ENCODE measurements at regions not wholly inside any gene's neighbourhood (a gene's known extent, or its start where the extent isn't known, plus 50 kb on each side); places are given as distances from the start of the nearest gene placed in this dataset.

GRCh38 chr11:103690356-103690755, 346.1 kb upstream of the DDI1 start:
- TF ChIP-seq EZH2 (IDR thresholded peaks at IDR 0.05; ENCODE audit: insufficient read depth, low read length) (no peak), CTCF (IDR thresholded peaks at IDR 0.05; ENCODE audit: insufficient read depth, low read depth, low read length) (no peak)
- no peak overlapping the region for H3K4me3 ChIP-seq (ENCODE audit: insufficient read depth, low read depth, low read length)
- H3K9ac ChIP-seq (ENCODE audit: low read length) = no peak overlapping the region
- H3K9me3 ChIP-seq (ENCODE audit: insufficient read depth, low read depth, low read length) = no peaks in the 10 kb centered on the region
- FAIRE-seq = no peak
- H3K27me3 ChIP-seq (ENCODE audit: insufficient read depth, low read length) = no peaks in the 10 kb centered on the region
- H3K4me3 Mint-ChIP-seq (ENCODE audit: unreplicated experiment) = no peak overlapping the region
- H3K36me3 Mint-ChIP-seq (ENCODE audit: low read depth, unreplicated experiment) = no peaks in the 10 kb centered on the region
- H3K4me1 ChIP-seq (ENCODE audit: insufficient read depth, low read length) = no peaks in the 10 kb centered on the region
- H3K79me2 ChIP-seq (ENCODE audit: insufficient read depth, low read length) = no peaks in the 10 kb centered on the region
- no peak overlapping the region for H3K27ac Mint-ChIP-seq (ENCODE audit: unreplicated experiment)
- no peaks in the 10 kb centered on the region for H4K20me1 ChIP-seq (ENCODE audit: insufficient read depth, low read length)
- no peaks in the 10 kb centered on the region for H3K36me3 ChIP-seq (ENCODE audit: insufficient read depth, low read length)
- no peak overlapping the region for H2AFZ ChIP-seq (ENCODE audit: low read depth, low read length)
- no peak overlapping the region for H3K27ac ChIP-seq (ENCODE audit: low read depth, low read length)
- H3K4me1 Mint-ChIP-seq (ENCODE audit: low read depth, unreplicated experiment) = peaks cover 2% of the 10 kb centered on the region
- no peak for DNase-seq (ENCODE audit: low read depth)
- H3K9me3 Mint-ChIP-seq (ENCODE audit: unreplicated experiment) = peaks cover 7% of the 10 kb centered on the region
- H3K4me2 ChIP-seq (ENCODE audit: low read length) = no peak overlapping the region
- H3K27me3 Mint-ChIP-seq (ENCODE audit: low read depth, unreplicated experiment) = no peaks in the 10 kb centered on the region

- H3K27ac Mint-ChIP-seq (ENCODE audit: unreplicated experiment) = no peak overlapping the region
- Histone ChIP-seq H3K9ac (ENCODE audit: low read length) (no peak overlapping the region), H3K79me2 (ENCODE audit: insufficient read depth, low read length) (no peaks in the 10 kb centered on the region), H3K36me3 (ENCODE audit: insufficient read depth, low read length) (no peaks in the 10 kb centered on the region), H3K4me2 (ENCODE audit: low read length) (no peak overlapping the region), H3K9me3 (ENCODE audit: insufficient read depth, low read depth, low read length) (no peaks in the 10 kb centered on the region), H2AFZ (ENCODE audit: low read depth, low read length) (no peak overlapping the region), H3K27me3 (ENCODE audit: insufficient read depth, low read length) (no peaks in the 10 kb centered on the region), H3K4me1 (ENCODE audit: insufficient read depth, low read length) (peaks cover 4% of the 10 kb centered on the region), H4K20me1 (ENCODE audit: insufficient read depth, low read length) (no peaks in the 10 kb centered on the region), H3K4me3 (ENCODE audit: insufficient read depth, low read depth, low read length) (no peak overlapping the region), H3K27ac (ENCODE audit: low read depth, low read length) (no peak overlapping the region)
- H3K4me1 Mint-ChIP-seq (ENCODE audit: low read depth, unreplicated experiment) = peaks cover 9% of the 10 kb centered on the region
- H3K9me3 Mint-ChIP-seq (ENCODE audit: unreplicated experiment) = peaks cover 5% of the 10 kb centered on the region
- FAIRE-seq = no peak
- no peaks in the 10 kb centered on the region for H3K36me3 Mint-ChIP-seq (ENCODE audit: low read depth, unreplicated experiment)
- no peak for TF ChIP-seq EZH2 (IDR thresholded peaks at IDR 0.05; ENCODE audit: insufficient read depth, low read length)
- H3K4me3 Mint-ChIP-seq (ENCODE audit: unreplicated experiment) = no peak overlapping the region
- DNase-seq (ENCODE audit: low read depth) = no peak
- no peaks in the 10 kb centered on the region for H3K27me3 Mint-ChIP-seq (ENCODE audit: low read depth, unreplicated experiment)
These were observed 340.3 kb upstream of the DDI1 start for GRCh38 chr11:103696123-103696522.

GRCh38 chr11:103699216-103699615, 337.2 kb upstream of the DDI1 start:
- TF ChIP-seq EZH2 (IDR thresholded peaks at IDR 0.05; ENCODE audit: insufficient read depth, low read length) (no peak), CTCF (IDR thresholded peaks at IDR 0.05; ENCODE audit: insufficient read depth, low read depth, low read length) (peak; percentile 4)
- H3K27ac Mint-ChIP-seq (ENCODE audit: unreplicated experiment) = no peak overlapping the region
- no peak overlapping the region for H3K4me3 Mint-ChIP-seq (ENCODE audit: unreplicated experiment)
- H3K27me3 Mint-ChIP-seq (ENCODE audit: low read depth, unreplicated experiment) = no peaks in the 10 kb centered on the region
- H3K4me1 Mint-ChIP-seq (ENCODE audit: low read depth, unreplicated experiment) = peaks cover 15% of the 10 kb centered on the region
- no peaks in the 10 kb centered on the region for H3K79me2 ChIP-seq (ENCODE audit: insufficient read depth, low read length)
- DNase-seq (ENCODE audit: low read depth) (peak; percentile 6), FAIRE-seq (peak; percentile 23)
- no peaks in the 10 kb centered on the region for H3K9me3 ChIP-seq (ENCODE audit: insufficient read depth, low read depth, low read length)
- no peaks in the 10 kb centered on the region for H4K20me1 ChIP-seq (ENCODE audit: insufficient read depth, low read length)
- no peak overlapping the region for H3K27ac ChIP-seq (ENCODE audit: low read depth, low read length)
- H3K9me3 Mint-ChIP-seq (ENCODE audit: unreplicated experiment) = peaks cover 5% of the 10 kb centered on the region
- H3K4me3 ChIP-seq (ENCODE audit: insufficient read depth, low read depth, low read length) = no peak overlapping the region
- H2AFZ ChIP-seq (ENCODE audit: low read depth, low read length) = peak overlapping the region; percentile 28
- no peak overlapping the region for H3K9ac ChIP-seq (ENCODE audit: low read length)
- H3K27me3 ChIP-seq (ENCODE audit: insufficient read depth, low read length) = no peaks in the 10 kb centered on the region
- H3K36me3 ChIP-seq (ENCODE audit: insufficient read depth, low read length) = no peaks in the 10 kb centered on the region
- H3K4me1 ChIP-seq (ENCODE audit: insufficient read depth, low read length) = peaks cover 4% of the 10 kb centered on the region
- no peaks in the 10 kb centered on the region for H3K36me3 Mint-ChIP-seq (ENCODE audit: low read depth, unreplicated experiment)
- no peak overlapping the region for H3K4me2 ChIP-seq (ENCODE audit: low read length)
